ENCODE measurements at regions not wholly inside any gene's neighbourhood (a gene's known extent, or its start where the extent isn't known, plus 50 kb on each side); places are given as distances from the start of the nearest gene placed in this dataset.

DNA sequence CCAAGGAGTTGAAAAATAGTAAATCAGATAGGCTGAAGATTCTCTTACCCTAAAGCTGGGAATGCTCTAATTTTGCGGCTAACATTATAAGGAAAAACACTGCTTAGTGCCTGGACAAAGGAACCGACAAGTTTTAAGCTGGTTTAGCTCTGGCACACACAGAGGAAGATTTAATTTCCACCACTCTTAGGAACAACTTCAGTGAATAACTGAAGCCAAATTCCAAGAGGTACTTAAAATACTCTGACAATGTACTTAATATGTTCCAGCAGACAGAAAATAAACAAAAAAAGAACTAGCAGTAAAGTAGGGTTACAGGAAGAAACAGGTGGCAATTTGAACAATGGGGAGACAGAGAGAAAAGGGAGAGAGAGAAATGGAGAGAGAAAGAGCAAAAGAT is 340.8 kb upstream of the NDST4 start:
- TF ChIP-seq, protein P1, sequence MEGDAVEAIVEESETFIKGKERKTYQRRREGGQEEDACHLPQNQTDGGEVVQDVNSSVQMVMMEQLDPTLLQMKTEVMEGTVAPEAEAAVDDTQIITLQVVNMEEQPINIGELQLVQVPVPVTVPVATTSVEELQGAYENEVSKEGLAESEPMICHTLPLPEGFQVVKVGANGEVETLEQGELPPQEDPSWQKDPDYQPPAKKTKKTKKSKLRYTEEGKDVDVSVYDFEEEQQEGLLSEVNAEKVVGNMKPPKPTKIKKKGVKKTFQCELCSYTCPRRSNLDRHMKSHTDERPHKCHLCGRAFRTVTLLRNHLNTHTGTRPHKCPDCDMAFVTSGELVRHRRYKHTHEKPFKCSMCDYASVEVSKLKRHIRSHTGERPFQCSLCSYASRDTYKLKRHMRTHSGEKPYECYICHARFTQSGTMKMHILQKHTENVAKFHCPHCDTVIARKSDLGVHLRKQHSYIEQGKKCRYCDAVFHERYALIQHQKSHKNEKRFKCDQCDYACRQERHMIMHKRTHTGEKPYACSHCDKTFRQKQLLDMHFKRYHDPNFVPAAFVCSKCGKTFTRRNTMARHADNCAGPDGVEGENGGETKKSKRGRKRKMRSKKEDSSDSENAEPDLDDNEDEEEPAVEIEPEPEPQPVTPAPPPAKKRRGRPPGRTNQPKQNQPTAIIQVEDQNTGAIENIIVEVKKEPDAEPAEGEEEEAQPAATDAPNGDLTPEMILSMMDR (conservative IDR thresholded peaks at IDR 0.05; ENCODE audit: low read depth, low read length), result no peak
- TF ChIP-seq EZH2phosphoT487 (IDR thresholded peaks at IDR 0.05; ENCODE audit: borderline replicate concordance, low read length) (no peak), EZH2 (IDR thresholded peaks at IDR 0.05; ENCODE audit: low read length, unreplicated experiment) (no peak)

Data from PC-3 (cell line).